ENCODE measurements at regions not wholly inside any gene's neighbourhood (a gene's known extent, or its start where the extent isn't known, plus 50 kb on each side); places are given as distances from the start of the nearest gene placed in this dataset.

DNA sequence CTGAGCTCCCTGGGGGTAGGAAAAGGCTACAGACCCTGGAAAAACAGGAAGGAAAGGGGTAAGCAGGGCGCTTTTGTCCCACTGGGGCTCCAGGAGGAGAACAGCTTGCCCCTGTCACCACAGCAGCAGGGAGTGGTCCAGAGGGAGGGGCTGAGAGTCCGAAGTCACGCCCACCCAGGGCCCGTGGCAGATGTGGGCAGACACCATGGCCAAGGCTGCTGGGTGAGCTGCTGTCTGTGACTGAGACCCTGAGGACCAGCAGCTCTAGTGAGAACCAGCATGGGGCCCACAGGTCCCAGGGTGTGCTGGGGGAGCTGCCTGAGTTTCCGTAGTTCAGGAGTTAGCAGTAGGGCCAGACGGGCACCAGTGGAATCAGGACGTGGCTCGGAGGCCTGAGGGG, 162.0 kb downstream of the SPP2 start:
- H3K4me3 ChIP-seq (ENCODE audit: low read depth, low read length, poor library complexity, severe bottlenecking): no peak overlapping the region
- no peaks in the 10 kb centered on the region for H3K27me3 ChIP-seq (ENCODE audit: insufficient read depth, low read length)
- no peaks in the 10 kb centered on the region for H3K4me1 ChIP-seq (ENCODE audit: insufficient read depth, low read length, severe bottlenecking)

DNA sequence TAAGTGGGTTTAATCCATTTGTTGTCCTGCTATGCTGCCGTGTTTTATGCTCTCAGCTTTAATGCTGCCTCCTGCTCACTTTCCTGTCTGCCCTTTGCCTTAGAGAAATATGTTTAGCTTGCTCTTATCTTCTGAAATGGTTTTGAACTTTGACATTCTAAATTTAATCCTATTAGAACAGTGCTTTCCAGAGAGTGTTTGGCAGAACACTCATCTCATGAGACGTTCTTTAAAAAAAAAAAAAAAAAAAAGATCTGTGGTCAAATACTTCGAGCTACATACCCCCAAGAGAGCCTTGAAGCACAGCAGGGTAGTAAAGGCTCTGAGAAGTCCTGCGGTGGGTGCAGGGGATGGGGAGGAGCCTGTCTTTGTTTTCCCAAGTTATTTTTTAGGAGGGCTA, 161.3 kb downstream of the SPP2 start:
- no peaks in the 10 kb centered on the region for H3K36me3 ChIP-seq (ENCODE audit: insufficient read depth, low read length)
- no peak overlapping the region for H3K4me3 ChIP-seq (ENCODE audit: low read depth, low read length, poor library complexity, severe bottlenecking)
- no peaks in the 10 kb centered on the region for H3K4me1 ChIP-seq (ENCODE audit: insufficient read depth, low read length, severe bottlenecking)
- no peaks in the 10 kb centered on the region for H3K27me3 ChIP-seq (ENCODE audit: insufficient read depth, low read length)
- H3K9me3 ChIP-seq (ENCODE audit: low read length): no peaks in the 10 kb centered on the region
- no peak overlapping the region for H3K27ac ChIP-seq (ENCODE audit: low read depth, low read length, poor library complexity, severe bottlenecking)
- H2AFZ ChIP-seq (ENCODE audit: low read length): no peak overlapping the region
- TF ChIP-seq EZH2 (IDR thresholded peaks at IDR 0.05; ENCODE audit: borderline replicate concordance, low read length): no peak
- TF ChIP-seq, protein P1, sequence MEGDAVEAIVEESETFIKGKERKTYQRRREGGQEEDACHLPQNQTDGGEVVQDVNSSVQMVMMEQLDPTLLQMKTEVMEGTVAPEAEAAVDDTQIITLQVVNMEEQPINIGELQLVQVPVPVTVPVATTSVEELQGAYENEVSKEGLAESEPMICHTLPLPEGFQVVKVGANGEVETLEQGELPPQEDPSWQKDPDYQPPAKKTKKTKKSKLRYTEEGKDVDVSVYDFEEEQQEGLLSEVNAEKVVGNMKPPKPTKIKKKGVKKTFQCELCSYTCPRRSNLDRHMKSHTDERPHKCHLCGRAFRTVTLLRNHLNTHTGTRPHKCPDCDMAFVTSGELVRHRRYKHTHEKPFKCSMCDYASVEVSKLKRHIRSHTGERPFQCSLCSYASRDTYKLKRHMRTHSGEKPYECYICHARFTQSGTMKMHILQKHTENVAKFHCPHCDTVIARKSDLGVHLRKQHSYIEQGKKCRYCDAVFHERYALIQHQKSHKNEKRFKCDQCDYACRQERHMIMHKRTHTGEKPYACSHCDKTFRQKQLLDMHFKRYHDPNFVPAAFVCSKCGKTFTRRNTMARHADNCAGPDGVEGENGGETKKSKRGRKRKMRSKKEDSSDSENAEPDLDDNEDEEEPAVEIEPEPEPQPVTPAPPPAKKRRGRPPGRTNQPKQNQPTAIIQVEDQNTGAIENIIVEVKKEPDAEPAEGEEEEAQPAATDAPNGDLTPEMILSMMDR (IDR thresholded peaks at IDR 0.05; ENCODE audit: low read length): no peak
- no peaks in the 10 kb centered on the region for H3F3A ChIP-seq (ENCODE audit: insufficient read depth, low read length)
- no peaks in the 10 kb centered on the region for H3K79me2 ChIP-seq (ENCODE audit: insufficient read depth, low read length)
- H4K20me1 ChIP-seq (ENCODE audit: insufficient read depth, low read length): no peaks in the 10 kb centered on the region
- H3K9me2 ChIP-seq (ENCODE audit: low read depth, low read length): no peaks in the 10 kb centered on the region
- no peak overlapping the region for H3K9ac ChIP-seq (ENCODE audit: low read length)
- no peak overlapping the region for H3K4me2 ChIP-seq (ENCODE audit: low read length)

More for the DNA sequence above, 162.0 kb downstream of the SPP2 start:
- Histone ChIP-seq H4K20me1 (ENCODE audit: insufficient read depth, low read length) (no peaks in the 10 kb centered on the region), H3K4me2 (ENCODE audit: low read length) (no peak overlapping the region), H3K27ac (ENCODE audit: low read depth, low read length, poor library complexity, severe bottlenecking) (no peak overlapping the region), H3K79me2 (ENCODE audit: insufficient read depth, low read length) (no peaks in the 10 kb centered on the region), H3F3A (ENCODE audit: insufficient read depth, low read length) (no peaks in the 10 kb centered on the region), H3K9me2 (ENCODE audit: low read depth, low read length) (no peaks in the 10 kb centered on the region), H3K9me3 (ENCODE audit: low read length) (no peaks in the 10 kb centered on the region), H3K36me3 (ENCODE audit: insufficient read depth, low read length) (no peaks in the 10 kb centered on the region), H2AFZ (ENCODE audit: low read length) (no peak overlapping the region), H3K9ac (ENCODE audit: low read length) (no peak overlapping the region)
- TF ChIP-seq, protein P1 (IDR thresholded peaks at IDR 0.05; ENCODE audit: low read length): no peak
- no peak for TF ChIP-seq EZH2 (IDR thresholded peaks at IDR 0.05; ENCODE audit: borderline replicate concordance, low read length)

DNA sequence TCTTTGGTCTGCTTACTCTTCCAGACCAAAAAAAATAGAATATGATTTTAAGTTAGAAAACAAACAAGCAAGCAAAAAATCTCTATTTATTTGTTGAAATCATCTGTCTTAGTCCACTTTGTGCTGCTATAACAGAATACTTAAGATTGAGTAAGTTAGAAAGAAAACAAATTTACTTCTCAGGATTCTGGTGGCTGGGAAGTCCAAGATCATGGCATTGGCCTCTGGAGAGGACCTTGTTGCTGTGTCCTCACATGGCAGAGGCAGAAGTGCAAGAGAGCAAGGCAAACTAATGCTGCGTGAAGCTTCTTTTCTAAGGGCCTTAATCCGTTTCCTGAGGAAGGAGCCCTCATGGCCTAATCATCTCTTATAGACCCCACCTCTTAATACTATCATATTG, 156.2 kb downstream of the SPP2 start:
- Histone ChIP-seq H3K9me3 (ENCODE audit: low read length) (no peaks in the 10 kb centered on the region), H3K4me1 (ENCODE audit: insufficient read depth, low read length, severe bottlenecking) (no peaks in the 10 kb centered on the region), H3K9ac (ENCODE audit: low read length) (no peak overlapping the region), H4K20me1 (ENCODE audit: insufficient read depth, low read length) (no peaks in the 10 kb centered on the region), H3K9me2 (ENCODE audit: low read depth, low read length) (no peaks in the 10 kb centered on the region), H3K36me3 (ENCODE audit: insufficient read depth, low read length) (no peaks in the 10 kb centered on the region), H2AFZ (ENCODE audit: low read length) (no peak overlapping the region), H3F3A (ENCODE audit: insufficient read depth, low read length) (no peaks in the 10 kb centered on the region), H3K79me2 (ENCODE audit: insufficient read depth, low read length) (no peaks in the 10 kb centered on the region), H3K4me2 (ENCODE audit: low read length) (no peak overlapping the region), H3K27me3 (ENCODE audit: insufficient read depth, low read length) (no peaks in the 10 kb centered on the region), H3K4me3 (ENCODE audit: low read depth, low read length, poor library complexity, severe bottlenecking) (no peak overlapping the region), H3K27ac (ENCODE audit: low read depth, low read length, poor library complexity, severe bottlenecking) (no peak overlapping the region)
- no peak for TF ChIP-seq EZH2 (IDR thresholded peaks at IDR 0.05; ENCODE audit: borderline replicate concordance, low read length)
- TF ChIP-seq, protein P1 (IDR thresholded peaks at IDR 0.05; ENCODE audit: low read length): no peak
